Spleen (tissue), 7 donors: ENCODE measurements at regions not wholly inside any gene's neighbourhood (a gene's known extent, or its start where the extent isn't known, plus 50 kb on each side); places are given as distances from the start of the nearest gene placed in this dataset.
"Not testable (repeated sequence)": the region's sequence is repeated elsewhere in the genome, so short reads cannot be mapped to it uniquely, and the experiment has no call there.

Source experiments
- POLR2A ChIP-seq, 3 donors: fragments of 450-650 bp; IDR thresholded peaks; one replicate each; pipeline ENCODE4 v1.5.1; 2017; ENCODE audit warnings: antibody characterized with exemption in 3 of 3, mild to moderate bottlenecking in 1 of 3
- TF ChIP-seq, protein P1 (sequence below), 11 experiments: fragments of 200-600 bp in 7 of 11; fragments of 450-650 bp in 4 of 11; sonication (generic) in 4 of 11; IDR thresholded peaks in 8 of 11; conservative IDR thresholded peaks in 3 of 11; 1 replicate in 7 of 11; 2 replicates in 4 of 11; pipeline versions ENCODE4 v1.4.0 to v1.8.0; 2016 to 2021; ENCODE audit warnings: antibody characterized with exemption in 11 of 11, inconsistent platforms in 4 of 11, mild to moderate bottlenecking in 1 of 11
- donor health status: DM: no; HTN: no; CAD: no; lungs with moderate emphysema.
- donor health status: DM: no; HTN: no; CAD: no.
- donor health status: DM: no; HTN: no; CAD: no.

DNA sequence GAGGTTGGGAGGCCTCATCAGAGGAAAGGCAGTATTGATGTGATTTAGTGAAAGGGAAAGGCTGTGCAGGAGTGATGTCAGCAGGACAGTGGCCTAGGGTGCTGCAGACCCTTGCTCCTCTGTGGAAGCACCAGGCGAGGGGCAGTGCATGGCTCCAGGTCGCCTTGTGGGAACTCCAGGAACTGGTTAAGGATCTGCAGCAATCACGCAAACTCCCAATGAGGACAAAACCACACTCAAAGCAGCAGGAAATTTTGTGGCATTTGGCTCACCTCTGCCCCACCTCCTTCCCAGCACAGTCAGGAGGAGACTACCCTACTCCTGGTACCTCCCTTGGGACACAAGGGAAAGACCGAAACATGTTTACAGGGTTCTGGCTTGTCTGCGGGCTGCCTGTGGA lies 251.5 kb downstream of the GADD45G start:
- TF ChIP-seq, protein P1, sequence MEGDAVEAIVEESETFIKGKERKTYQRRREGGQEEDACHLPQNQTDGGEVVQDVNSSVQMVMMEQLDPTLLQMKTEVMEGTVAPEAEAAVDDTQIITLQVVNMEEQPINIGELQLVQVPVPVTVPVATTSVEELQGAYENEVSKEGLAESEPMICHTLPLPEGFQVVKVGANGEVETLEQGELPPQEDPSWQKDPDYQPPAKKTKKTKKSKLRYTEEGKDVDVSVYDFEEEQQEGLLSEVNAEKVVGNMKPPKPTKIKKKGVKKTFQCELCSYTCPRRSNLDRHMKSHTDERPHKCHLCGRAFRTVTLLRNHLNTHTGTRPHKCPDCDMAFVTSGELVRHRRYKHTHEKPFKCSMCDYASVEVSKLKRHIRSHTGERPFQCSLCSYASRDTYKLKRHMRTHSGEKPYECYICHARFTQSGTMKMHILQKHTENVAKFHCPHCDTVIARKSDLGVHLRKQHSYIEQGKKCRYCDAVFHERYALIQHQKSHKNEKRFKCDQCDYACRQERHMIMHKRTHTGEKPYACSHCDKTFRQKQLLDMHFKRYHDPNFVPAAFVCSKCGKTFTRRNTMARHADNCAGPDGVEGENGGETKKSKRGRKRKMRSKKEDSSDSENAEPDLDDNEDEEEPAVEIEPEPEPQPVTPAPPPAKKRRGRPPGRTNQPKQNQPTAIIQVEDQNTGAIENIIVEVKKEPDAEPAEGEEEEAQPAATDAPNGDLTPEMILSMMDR (IDR thresholded peaks at IDR 0.05 in 8 of 11, conservative IDR thresholded peaks at IDR 0.05 in 3 of 11) = not testable (repeated sequence)
- not testable (repeated sequence) for TF ChIP-seq POLR2A (IDR thresholded peaks at IDR 0.05)
